K562 (cell line): ENCODE measurements at regions not wholly inside any gene's neighbourhood (a gene's known extent, or its start where the extent isn't known, plus 50 kb on each side); places are given as distances from the start of the nearest gene placed in this dataset.

Source experiments
- ATAC-seq: fragments of 200-7000 bp; cut with Tn5 transposase; 3 replicates; pipeline ENCODE4 v1.9.1; 2020; ENCODE audit warnings: moderate library complexity
- BruUV-seq: library from RNA; stranded (reverse); fragments of 400-500 nt; replicated peaks from 2 replicates; lab custom pipeline; 2021; lab: Mats Ljungman, UMichigan
- CTCF ChIA-PET: fragments of 300-600 bp; formaldehyde crosslinking; extraction: SDS; loops from one replicate; lab custom pipeline; 2021; ENCODE audit warnings: low intra/inter-chr PET ratio; lab: Yijun Ruan, JAX
- POLR2A ChIA-PET: fragments of 300-600, 350-650 bp; sonication (Branson Sonifier 250); formaldehyde crosslinking; extraction: SDS; loops from one replicate; lab custom pipeline; 2021; ENCODE audit warnings: antibody characterized with exemption, inconsistent platforms; lab: Yijun Ruan, JAX
- DNase-seq, 4 experiments: peaks; one replicate each; pipeline versions ENCODE4 v3.0.0 to v3.0.0-alpha.2; 2011 to 2018; ENCODE audit warnings: low spot score in 3 of 4, mixed read lengths in 3 of 4; ENCODE audit errors: extremely low read depth in 1 of 4
- FAIRE-seq: peaks from 2 replicates; lab custom pipeline; 2011; peaks lifted over from hg19 to GRCh38; lab: Jason Lieb, UNC
- H2AFZ ChIP-seq: 2 replicates; pipeline ENCODE4 v1.6.0; 2011; ENCODE audit warnings: low read depth, low read length, control low read depth, inconsistent platforms
- H3K27ac ChIP-seq: fragments of 200-600 bp; 3 replicates; pipeline ENCODE4 v1.8.0; 2011; ENCODE audit warnings: low read depth, mild to moderate bottlenecking, control low read depth, inconsistent platforms, low read length, moderate library complexity, mixed read lengths; ENCODE audit errors: extremely low read depth
- H3K27me3 ChIP-seq, 2 experiments: fragments of 300-600 bp in 1 of 2; 2 replicates in 1 of 2; 3 replicates in 1 of 2; pipeline versions ENCODE4 v1.6.0 to v1.8.0; 2011; ENCODE audit warnings: inconsistent platforms in 2 of 2, low read length in 2 of 2, mild to moderate bottlenecking in 1 of 2, mixed read lengths in 1 of 2, moderate library complexity in 1 of 2; ENCODE audit not compliant: control insufficient read depth in 2 of 2, insufficient read depth in 2 of 2
- H3K36me3 ChIP-seq: fragments of 300-600 bp; 3 replicates; pipeline ENCODE4 v1.8.0; 2011; ENCODE audit warnings: mild to moderate bottlenecking, low read length, inconsistent platforms; ENCODE audit not compliant: control insufficient read depth, insufficient read depth
- H3K4me1 ChIP-seq, 2 experiments: fragments of 200-600 bp in 1 of 2; replicated peaks in 1 of 2; 2 replicates in 1 of 2; 3 replicates in 1 of 2; pipeline versions ENCODE4 v1.5.1 to v1.8.0; 2011; ENCODE audit warnings: inconsistent platforms in 2 of 2, low read length in 2 of 2, mild to moderate bottlenecking in 1 of 2, mixed read lengths in 1 of 2, moderate library complexity in 1 of 2; ENCODE audit not compliant: control insufficient read depth in 2 of 2, insufficient read depth in 2 of 2
- H3K4me2 ChIP-seq: 2 replicates; pipeline ENCODE4 v1.6.1; 2011; ENCODE audit warnings: low read length, control low read depth, inconsistent platforms, mixed read lengths; ENCODE audit not compliant: insufficient read depth
- H3K4me3 ChIP-seq: fragments of 200-600 bp; sonication (generic), shearing (Covaris generic); 2 replicates; pipeline ENCODE4 v1.5.1; 2016; ENCODE audit warnings: control low read depth, inconsistent platforms
- H3K79me2 ChIP-seq: fragments of 200-600 bp; 3 replicates; pipeline ENCODE4 v1.8.0; 2011; ENCODE audit warnings: low read length, inconsistent platforms; ENCODE audit not compliant: control insufficient read depth, insufficient read depth
- H3K9ac ChIP-seq, 2 experiments: 2 replicates each; pipeline versions ENCODE4 v1.6.0 to v1.6.1; 2011; ENCODE audit warnings: low read depth in 2 of 2, low read length in 2 of 2, control low read depth in 1 of 2, inconsistent platforms in 1 of 2, mild to moderate bottlenecking in 1 of 2, mixed read lengths in 1 of 2; ENCODE audit not compliant: insufficient read depth in 1 of 2
- H3K9me1 ChIP-seq: one replicate; pipeline ENCODE4 v1.6.0; 2011; ENCODE audit warnings: inconsistent platforms, mild to moderate bottlenecking, low read length, moderate library complexity; ENCODE audit not compliant: control insufficient read depth, insufficient read depth
- H3K9me3 ChIP-seq: replicated peaks from 2 replicates; pipeline ENCODE4 v1.5.1; 2011; ENCODE audit warnings: low read depth, low read length, inconsistent platforms; ENCODE audit not compliant: control insufficient read depth, insufficient read depth
- H4K20me1 ChIP-seq: replicated peaks from 2 replicates; pipeline ENCODE4 v1.6.1; 2011; ENCODE audit warnings: low read length, inconsistent platforms, mixed read lengths; ENCODE audit not compliant: control insufficient read depth, insufficient read depth
- HNRNPLL ChIP-seq: fragments of 200-400 bp; formaldehyde crosslinking; IDR thresholded peaks from 2 replicates; pipeline ENCODE4 v1.6.1; 2017; ENCODE audit warnings: low read length, low read depth, mild to moderate bottlenecking; ENCODE audit not compliant: poor library complexity, severe bottlenecking
- NEUROD1 ChIP-seq: fragments of 150-350 bp; IDR thresholded peaks from 2 replicates; pipeline ENCODE4 v1.6.1; 2014; ENCODE audit warnings: borderline replicate concordance, low read length, low read depth; ENCODE audit not compliant: partially characterized antibody
- POLR2G ChIP-seq: fragments of 200-400 bp; formaldehyde crosslinking; IDR thresholded peaks from 2 replicates; pipeline ENCODE4 v1.6.1; 2017; ENCODE audit warnings: low read depth, mild to moderate bottlenecking, antibody characterized with exemption, low read length, moderate library complexity
- ZBTB8A ChIP-seq: fragments of 450-650 bp; IDR thresholded peaks from 2 replicates; pipeline ENCODE4 v1.6.1; 2018; ENCODE audit warnings: mild to moderate bottlenecking, moderate library complexity; ENCODE audit not compliant: partially characterized antibody
- ZNF197 ChIP-seq: fragments of 200-800 bp; sonication (Bioruptor generic); IDR thresholded peaks from 2 replicates; pipeline ENCODE4 v1.6.1; 2016; ENCODE audit warnings: low read depth, missing genetic modification characterization, missing compliant biosample characterization
- ZNF384 ChIP-seq: IDR thresholded peaks from 2 replicates; pipeline ENCODE4 v1.6.1; 2012; ENCODE audit warnings: low read depth, low read length, improper control_type of control experiment
- ZNF696 ChIP-seq: fragments of 250-450 bp; sonication (Bioruptor Pico); conservative IDR thresholded peaks from 2 replicates; pipeline ENCODE4 v1.4.0; 2020; ENCODE audit warnings: mild to moderate bottlenecking, moderate library complexity
- WGBS: fragments of 100-300 bp; shearing (Covaris generic); methylation state at CpG from one replicate; pipeline ENCODE4 v1.1.6; 2016; ENCODE audit warnings: low coverage, mixed read lengths; ENCODE audit not compliant: insufficient coverage; ENCODE audit errors: missing lambda C conversion rate; 5-methylcytosine and 5-hydroxymethylcytosine counted together
- in situ Hi-C: fragments of 300-500 bp; cut with MboI; formaldehyde crosslinking; loops from 4 replicates; pipeline ENCODE4 v1.15.0; 2018; ENCODE audit warnings: inconsistent platforms, mixed read lengths
- intact Hi-C: fragments of 100-400 bp; cut with micrococcal nuclease; formaldehyde crosslinking; loops from 2 replicates; pipeline ENCODE4 v1.14.2; 2022
- TF ChIP-seq, protein P1 (sequence below): fragments of 450-650 bp; formaldehyde crosslinking; IDR thresholded peaks from 2 replicates; pipeline ENCODE4 v1.4.0; 2020; ENCODE audit warnings: mild to moderate bottlenecking, moderate library complexity

- TF ChIP-seq HNRNPLL (no peak), NEUROD1 (no peak), ZNF384 (no peak), ZNF197 (CRISPR knock-in tag) (no peak), ZNF696 (CRISPR knock-in tag) (no peak), POLR2G (no peak), ZBTB8A (no peak)
- TF ChIP-seq, protein P1, sequence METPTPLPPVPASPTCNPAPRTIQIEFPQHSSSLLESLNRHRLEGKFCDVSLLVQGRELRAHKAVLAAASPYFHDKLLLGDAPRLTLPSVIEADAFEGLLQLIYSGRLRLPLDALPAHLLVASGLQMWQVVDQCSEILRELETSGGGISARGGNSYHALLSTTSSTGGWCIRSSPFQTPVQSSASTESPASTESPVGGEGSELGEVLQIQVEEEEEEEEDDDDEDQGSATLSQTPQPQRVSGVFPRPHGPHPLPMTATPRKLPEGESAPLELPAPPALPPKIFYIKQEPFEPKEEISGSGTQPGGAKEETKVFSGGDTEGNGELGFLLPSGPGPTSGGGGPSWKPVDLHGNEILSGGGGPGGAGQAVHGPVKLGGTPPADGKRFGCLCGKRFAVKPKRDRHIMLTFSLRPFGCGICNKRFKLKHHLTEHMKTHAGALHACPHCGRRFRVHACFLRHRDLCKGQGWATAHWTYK, result no peak
- TF ChIP-seq, all 486 proteins: peak for 0
- ATAC-seq (no peak), DNase-seq (no peak), FAIRE-seq (no peak)
- ChIA-PET CTCF (no interaction called here), POLR2A (no interaction called here)
- no peaks in the 10 kb centered on the region for H3K9me3 ChIP-seq
- H4K20me1 ChIP-seq, result no peaks in the 10 kb centered on the region
- no peaks in the 10 kb centered on the region for H3K4me1 ChIP-seq
- H3K4me3 ChIP-seq, result no peak overlapping the region
- H3K9ac ChIP-seq, result no peak overlapping the region
- no peak overlapping the region for H3K27ac ChIP-seq
- H3K4me2 ChIP-seq, result no peak overlapping the region
- H3K36me3 ChIP-seq, result no peaks in the 10 kb centered on the region
- H3K9me1 ChIP-seq, result no peaks in the 10 kb centered on the region
- no peaks in the 10 kb centered on the region for H3K27me3 ChIP-seq
- no TSS peak for BruUV-seq
- in situ Hi-C loops (no loop called here), intact Hi-C loops (no loop called here)
- no peaks in the 10 kb centered on the region for H3K79me2 ChIP-seq
- WGBS, result 0% methylated on average over 1 of the region's 1 CpG
- H2AFZ ChIP-seq, result no peak overlapping the region
Observed at GRCh38 chr3:173258697-173259096, 117.7 kb upstream of the SPATA16 start.
